HEK293 (cell line): ENCODE measurements at regions not wholly inside any gene's neighbourhood (a gene's known extent, or its start where the extent isn't known, plus 50 kb on each side); places are given as distances from the start of the nearest gene placed in this dataset.

Experiments used
- AEBP2 ChIP-seq: fragments of 450-650 bp; formaldehyde crosslinking; IDR thresholded peaks from 2 replicates; pipeline ENCODE4 v1.5.1; 2016; ENCODE audit warnings: missing biosample characterization, missing genetic modification characterization, borderline replicate concordance
- ATF2 ChIP-seq: fragments of 450-650 bp; formaldehyde crosslinking; IDR thresholded peaks from 2 replicates; pipeline ENCODE4 v1.5.1; 2016; ENCODE audit warnings: missing biosample characterization, missing genetic modification characterization, low read depth
- CTCF ChIP-seq: fragments of 450-650 bp; formaldehyde crosslinking; IDR thresholded peaks from 2 replicates; pipeline ENCODE4 v1.5.1; 2016; ENCODE audit warnings: missing biosample characterization, missing genetic modification characterization
- ZNF266 ChIP-seq: fragments of 450-650 bp; formaldehyde crosslinking; IDR thresholded peaks from 2 replicates; pipeline ENCODE4 v1.5.1; 2016; ENCODE audit warnings: missing biosample characterization, missing genetic modification characterization, low read depth
- ZNF514 ChIP-seq: fragments of 450-650 bp; formaldehyde crosslinking; IDR thresholded peaks from 2 replicates; pipeline ENCODE4 v1.5.1; 2016; ENCODE audit warnings: missing biosample characterization, missing genetic modification characterization

GRCh38 chr3:79864077-79864476 is 96.3 kb upstream of the ROBO1 start:
- no peak for TF ChIP-seq ZNF514 (tag by site-specific recombination)
- TF ChIP-seq ATF2: no peak
- no peak for TF ChIP-seq CTCF (tag by site-specific recombination)
- no peak for TF ChIP-seq ZNF266 (tag by site-specific recombination)
- TF ChIP-seq AEBP2 (tag by site-specific recombination): no peak
